ENCODE measurements at regions not wholly inside any gene's neighbourhood (a gene's known extent, or its start where the extent isn't known, plus 50 kb on each side); places are given as distances from the start of the nearest gene placed in this dataset.
"Not testable (repeated sequence)": the region's sequence is repeated elsewhere in the genome, so short reads cannot be mapped to it uniquely, and the experiment has no call there.

- not testable (repeated sequence) for BruUV-seq (replicated peaks)
These were observed 174.3 kb downstream of the SPATA31A6 start for GRCh38 chr9:42357604-42358373.

GRCh38 chr9:42358626-42359247, 175.3 kb downstream of the SPATA31A6 start:
- H3K4me1 ChIP-seq (ENCODE audit: control insufficient read depth, extremely low read depth, insufficient read depth, low read length); H2AFZ ChIP-seq (ENCODE audit: low read depth, low read length); FAIRE-seq; intact Hi-C loops (cut with micrococcal nuclease); H3K4me3 ChIP-seq (replicated peaks in 1 of 3; ENCODE audit: insufficient read depth in 1 of 3, low read depth in 1 of 3, low read length in 3 of 3); H3K79me2 ChIP-seq (ENCODE audit: control insufficient read depth, insufficient read depth, low read length); H3K36me3 ChIP-seq (ENCODE audit: control insufficient read depth in 2 of 2, extremely low read depth in 1 of 2, insufficient read depth in 2 of 2, low read length in 2 of 2); CTCF ChIA-PET; DNase-seq (ENCODE audit: low read depth, low spot score); H3K27me3 ChIP-seq (ENCODE audit: control insufficient read depth in 2 of 2, insufficient read depth in 2 of 2, low read length in 2 of 2); dilution Hi-C loops (cut with MboI; ENCODE audit: extremely low pct_ligation_motif_present, low sequenced_read_pairs); H3K9me3 ChIP-seq (replicated peaks; ENCODE audit: control insufficient read depth, insufficient read depth, low read length); H4K20me1 ChIP-seq (replicated peaks; ENCODE audit: control insufficient read depth, extremely low read depth, insufficient read depth, low read length); H3K9me1 ChIP-seq (replicated peaks; ENCODE audit: control insufficient read depth, extremely low read depth, insufficient read depth, low read length); POLR2A ChIA-PET; H3K27ac ChIP-seq (ENCODE audit: insufficient read depth, low read depth, low read length); BruUV-seq (replicated peaks); H3K9ac ChIP-seq (replicated peaks; ENCODE audit: extremely low read depth, insufficient read depth, low read length); H3K4me2 ChIP-seq (ENCODE audit: insufficient read depth, low read length): not testable (repeated sequence)

More at GRCh38 chr9:42357604-42358373, 174.3 kb downstream of the SPATA31A6 start:
- H3K27ac ChIP-seq (ENCODE audit: insufficient read depth, low read depth, low read length); H4K20me1 ChIP-seq (replicated peaks; ENCODE audit: control insufficient read depth, extremely low read depth, insufficient read depth, low read length); H3K79me2 ChIP-seq (ENCODE audit: control insufficient read depth, insufficient read depth, low read length); dilution Hi-C loops (cut with MboI; ENCODE audit: extremely low pct_ligation_motif_present, low sequenced_read_pairs); intact Hi-C loops (cut with micrococcal nuclease); DNase-seq (ENCODE audit: low read depth, low spot score); CTCF ChIA-PET; H3K9me3 ChIP-seq (replicated peaks; ENCODE audit: control insufficient read depth, insufficient read depth, low read length); H3K36me3 ChIP-seq (ENCODE audit: control insufficient read depth in 2 of 2, extremely low read depth in 1 of 2, insufficient read depth in 2 of 2, low read length in 2 of 2); FAIRE-seq; H3K27me3 ChIP-seq (ENCODE audit: control insufficient read depth in 2 of 2, insufficient read depth in 2 of 2, low read length in 2 of 2); H3K4me2 ChIP-seq (ENCODE audit: insufficient read depth, low read length); H2AFZ ChIP-seq (ENCODE audit: low read depth, low read length); H3K4me3 ChIP-seq (replicated peaks in 1 of 3; ENCODE audit: insufficient read depth in 1 of 3, low read depth in 1 of 3, low read length in 3 of 3); H3K4me1 ChIP-seq (ENCODE audit: control insufficient read depth, extremely low read depth, insufficient read depth, low read length); H3K9ac ChIP-seq (replicated peaks; ENCODE audit: extremely low read depth, insufficient read depth, low read length); POLR2A ChIA-PET; H3K9me1 ChIP-seq (replicated peaks; ENCODE audit: control insufficient read depth, extremely low read depth, insufficient read depth, low read length): not testable (repeated sequence)

GRCh38 chr9:42364410-42365243, 181.2 kb downstream of the SPATA31A6 start:
- H3K4me3 ChIP-seq (replicated peaks in 1 of 3; ENCODE audit: insufficient read depth in 1 of 3, low read depth in 1 of 3, low read length in 3 of 3); H4K20me1 ChIP-seq (replicated peaks; ENCODE audit: control insufficient read depth, extremely low read depth, insufficient read depth, low read length); H3K9ac ChIP-seq (replicated peaks; ENCODE audit: extremely low read depth, insufficient read depth, low read length); POLR2A ChIA-PET; dilution Hi-C loops (cut with MboI; ENCODE audit: extremely low pct_ligation_motif_present, low sequenced_read_pairs); H3K9me3 ChIP-seq (replicated peaks; ENCODE audit: control insufficient read depth, insufficient read depth, low read length); H3K36me3 ChIP-seq (ENCODE audit: control insufficient read depth in 2 of 2, extremely low read depth in 1 of 2, insufficient read depth in 2 of 2, low read length in 2 of 2); H3K27me3 ChIP-seq (ENCODE audit: control insufficient read depth in 2 of 2, insufficient read depth in 2 of 2, low read length in 2 of 2); CTCF ChIA-PET; H2AFZ ChIP-seq (ENCODE audit: low read depth, low read length); H3K79me2 ChIP-seq (ENCODE audit: control insufficient read depth, insufficient read depth, low read length); H3K4me1 ChIP-seq (ENCODE audit: control insufficient read depth, extremely low read depth, insufficient read depth, low read length); intact Hi-C loops (cut with micrococcal nuclease); H3K27ac ChIP-seq (ENCODE audit: insufficient read depth, low read depth, low read length); BruUV-seq (replicated peaks); H3K9me1 ChIP-seq (replicated peaks; ENCODE audit: control insufficient read depth, extremely low read depth, insufficient read depth, low read length); H3K4me2 ChIP-seq (ENCODE audit: insufficient read depth, low read length); FAIRE-seq; DNase-seq (ENCODE audit: low read depth, low spot score): not testable (repeated sequence)
